GM10248 (cell line): ENCODE measurements at regions not wholly inside any gene's neighbourhood (a gene's known extent, or its start where the extent isn't known, plus 50 kb on each side); places are given as distances from the start of the nearest gene placed in this dataset.

Experiments used
- CTCF ChIA-PET: fragments of 300-600 bp; sonication (Branson Sonifier 250); formaldehyde crosslinking; extraction: SDS; loops from one replicate; lab custom pipeline; 2021; ENCODE audit warnings: antibody characterized with exemption; lab: Yijun Ruan, JAX
- POLR2A ChIA-PET: fragments of 350-650 bp; sonication (Branson Sonifier 250); formaldehyde crosslinking; extraction: SDS; loops from one replicate; lab custom pipeline; 2020; ENCODE audit warnings: antibody characterized with exemption; lab: Yijun Ruan, JAX
- DNase-seq: peaks from one replicate; pipeline ENCODE4 v3.0.0; 2012; ENCODE audit errors: extremely low spot score
- CTCF ChIP-seq: IDR thresholded peaks from 2 replicates; pipeline ENCODE4 v1.5.1; 2012; ENCODE audit warnings: mild to moderate bottlenecking, low read depth; ENCODE audit errors: extremely low read depth, missing control alignments, control extremely low read depth

GRCh38 chr5:3075309-3075708 lies 323.8 kb upstream of the IRX2 start:
- TF ChIP-seq CTCF: no peak
- DNase-seq: no peak
- POLR2A ChIA-PET: no interaction called here
- CTCF ChIA-PET: no interaction called here

GRCh38 chr5:3068401-3068800 lies 316.9 kb upstream of the IRX2 start:
- POLR2A ChIA-PET: no interaction called here
- DNase-seq: no peak
- CTCF ChIA-PET: no interaction called here
- no peak for TF ChIP-seq CTCF

- no peak for TF ChIP-seq CTCF
These were observed 308.8 kb upstream of the IRX2 start for GRCh38 chr5:3060283-3060682.

GRCh38 chr5:3059488-3059887 lies 308.0 kb upstream of the IRX2 start:
- DNase-seq: no peak
- CTCF ChIA-PET: no interaction called here
- no peak for TF ChIP-seq CTCF
- POLR2A ChIA-PET: no interaction called here

More at GRCh38 chr5:3060283-3060682, 308.8 kb upstream of the IRX2 start:
- CTCF ChIA-PET: no interaction called here
- POLR2A ChIA-PET: no interaction called here
- no peak for DNase-seq

GRCh38 chr5:3058942-3059341 lies 307.5 kb upstream of the IRX2 start:
- TF ChIP-seq CTCF: no peak
- CTCF ChIA-PET: no interaction called here
- DNase-seq: no peak
- POLR2A ChIA-PET: no interaction called here

GRCh38 chr5:3056866-3057265 lies 305.4 kb upstream of the IRX2 start:
- DNase-seq: no peak
- ChIA-PET CTCF (no interaction called here), POLR2A (no interaction called here)
- no peak for TF ChIP-seq CTCF

GRCh38 chr5:3051400-3051799 lies 299.9 kb upstream of the IRX2 start:
- ChIA-PET CTCF (no interaction called here), POLR2A (no interaction called here)
- TF ChIP-seq CTCF: no peak
- no peak for DNase-seq
